ENCODE measurements at regions not wholly inside any gene's neighbourhood (a gene's known extent, or its start where the extent isn't known, plus 50 kb on each side); places are given as distances from the start of the nearest gene placed in this dataset.

GRCh38 chr5:61689153-61689846 is 357.2 kb downstream of the ZSWIM6 start:
- Histone ChIP-seq H3K4me3 (ENCODE audit: low read depth in 1 of 3, low read length in 3 of 3) (no peak overlapping the region), H3K9me3 (ENCODE audit: control insufficient read depth in 4 of 4, low read length in 3 of 4) (peaks cover 0 to 4% (median 1%) of the 10 kb centered on the region in 4 donors)
- WGBS: 81% methylated on average over 3 of the region's 3 CpGs

GRCh38 chr5:61697809-61698558 is 365.9 kb downstream of the ZSWIM6 start:
- TF ChIP-seq ZBTB33 (IDR thresholded peaks at IDR 0.05): no peak
- TF ChIP-seq MAX (IDR thresholded peaks at IDR 0.05): no peak
- TF ChIP-seq YY1 (IDR thresholded peaks at IDR 0.05): no peak
- no peak for TF ChIP-seq REST (IDR thresholded peaks at IDR 0.05)
- no peak for TF ChIP-seq TAF1 (conservative IDR thresholded peaks at IDR 0.05)
- no peak for TF ChIP-seq FOXA2 (IDR thresholded peaks at IDR 0.05)
- TF ChIP-seq JUND (IDR thresholded peaks at IDR 0.05): no peak
- TF ChIP-seq RXRA (IDR thresholded peaks at IDR 0.05): no peak
- peak; percentile 90 for TF ChIP-seq NR2F2 (IDR thresholded peaks at IDR 0.05)
- peak in 1 of 2 donors; percentile 3 for TF ChIP-seq RAD21 (IDR thresholded peaks at IDR 0.05)
- TF ChIP-seq HNF4A (conservative IDR thresholded peaks at IDR 0.05): no peak
- WGBS: 76% methylated on average over 15 of the region's 15 CpGs
- H3K27me3 ChIP-seq (ENCODE audit: control insufficient read depth in 4 of 4, insufficient read depth in 4 of 4, low read length in 3 of 4): no peaks in the 10 kb centered on the region

More at GRCh38 chr5:61689153-61689846, 357.2 kb downstream of the ZSWIM6 start:
- peaks cover 0 to 4% (median 0%) of the 10 kb centered on the region in 4 donors for H3K4me1 ChIP-seq (ENCODE audit: control insufficient read depth in 4 of 4, insufficient read depth in 4 of 4, low read length in 3 of 4)
- TF ChIP-seq FOXA1 (IDR thresholded peaks at IDR 0.05): no peak
- TF ChIP-seq HNF4A (conservative IDR thresholded peaks at IDR 0.05): no peak
- TF ChIP-seq TAF1 (conservative IDR thresholded peaks at IDR 0.05): no peak
- no peak for TF ChIP-seq NR2F2 (IDR thresholded peaks at IDR 0.05)
- TF ChIP-seq ZBTB33 (IDR thresholded peaks at IDR 0.05): no peak
- no peak for TF ChIP-seq MAX (IDR thresholded peaks at IDR 0.05)
- TF ChIP-seq ATF3 (IDR thresholded peaks at IDR 0.05): no peak
- no peaks in the 10 kb centered on the region for H3K36me3 ChIP-seq (ENCODE audit: control insufficient read depth in 4 of 4, insufficient read depth in 3 of 4, low read depth in 1 of 4, low read length in 3 of 4)
- no peaks in the 10 kb centered on the region for H3K27me3 ChIP-seq (ENCODE audit: control insufficient read depth in 4 of 4, insufficient read depth in 4 of 4, low read length in 3 of 4)
- no peak for DNase-seq (ENCODE audit: low spot score)
- no peak overlapping the region for H3K27ac ChIP-seq (ENCODE audit: low read depth in 1 of 2, low read length in 2 of 2)
- no peak overlapping the region for H3K9ac ChIP-seq (ENCODE audit: low read depth in 1 of 2, low read length in 2 of 2)

More at GRCh38 chr5:61697809-61698558, 365.9 kb downstream of the ZSWIM6 start:
- no peak overlapping the region for H3K4me3 ChIP-seq (ENCODE audit: low read depth in 1 of 3, low read length in 3 of 3)
- H3K4me1 ChIP-seq (ENCODE audit: control insufficient read depth in 4 of 4, insufficient read depth in 4 of 4, low read length in 3 of 4): no peaks in the 10 kb centered on the region
- H3K27ac ChIP-seq (ENCODE audit: low read depth in 1 of 2, low read length in 2 of 2): no peak overlapping the region
- DNase-seq (ENCODE audit: low spot score): no peak
- H3K9me3 ChIP-seq (ENCODE audit: control insufficient read depth in 4 of 4, low read length in 3 of 4): peaks cover 0 to 3% (median 0%) of the 10 kb centered on the region in 4 donors
- no peak overlapping the region for H3K9ac ChIP-seq (ENCODE audit: low read depth in 1 of 2, low read length in 2 of 2)
- H3K36me3 ChIP-seq (ENCODE audit: control insufficient read depth in 4 of 4, insufficient read depth in 3 of 4, low read depth in 1 of 4, low read length in 3 of 4): no peaks in the 10 kb centered on the region
